ENCODE measurements at regions not wholly inside any gene's neighbourhood (a gene's known extent, or its start where the extent isn't known, plus 50 kb on each side); places are given as distances from the start of the nearest gene placed in this dataset.

DNA sequence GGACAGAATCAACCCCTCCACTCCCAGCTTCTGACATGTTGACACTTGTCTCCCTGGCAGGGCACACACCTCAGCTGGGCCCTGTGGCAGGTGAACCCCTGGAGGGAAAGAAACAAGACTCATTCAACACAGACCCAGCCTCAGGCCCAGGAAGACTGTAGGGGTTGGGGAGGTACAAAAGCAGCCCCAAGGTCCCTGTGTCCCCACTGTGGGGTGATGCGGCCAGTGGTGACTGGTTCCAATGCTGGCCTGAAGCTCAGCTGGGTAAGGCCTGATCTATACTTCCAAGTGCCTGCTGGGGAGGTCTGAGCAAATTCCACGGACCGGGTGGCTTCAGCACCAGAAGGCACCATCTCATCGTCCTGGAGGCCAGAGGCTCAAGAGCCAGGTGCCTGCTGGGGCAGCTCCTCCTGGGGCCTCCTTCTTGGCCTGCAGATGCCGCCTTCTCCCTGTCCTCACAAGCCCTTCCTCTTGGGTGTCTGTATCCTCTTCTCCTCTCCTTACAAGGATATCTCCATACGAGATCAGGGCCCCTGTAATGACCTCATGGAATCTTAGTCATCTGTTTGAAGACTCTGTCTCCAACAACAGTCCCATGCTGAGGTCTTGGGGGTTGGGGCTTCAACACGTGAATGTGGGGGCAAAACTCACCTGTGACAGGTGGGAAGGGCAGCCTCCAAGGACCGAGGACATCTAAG, 1492.1 kb downstream of the BRD1 start:
- ATAC-seq (ENCODE audit: low FRiP score) (no peak), DNase-seq (ENCODE audit: low spot score) (no peak)
- TF ChIP-seq, protein P1, sequence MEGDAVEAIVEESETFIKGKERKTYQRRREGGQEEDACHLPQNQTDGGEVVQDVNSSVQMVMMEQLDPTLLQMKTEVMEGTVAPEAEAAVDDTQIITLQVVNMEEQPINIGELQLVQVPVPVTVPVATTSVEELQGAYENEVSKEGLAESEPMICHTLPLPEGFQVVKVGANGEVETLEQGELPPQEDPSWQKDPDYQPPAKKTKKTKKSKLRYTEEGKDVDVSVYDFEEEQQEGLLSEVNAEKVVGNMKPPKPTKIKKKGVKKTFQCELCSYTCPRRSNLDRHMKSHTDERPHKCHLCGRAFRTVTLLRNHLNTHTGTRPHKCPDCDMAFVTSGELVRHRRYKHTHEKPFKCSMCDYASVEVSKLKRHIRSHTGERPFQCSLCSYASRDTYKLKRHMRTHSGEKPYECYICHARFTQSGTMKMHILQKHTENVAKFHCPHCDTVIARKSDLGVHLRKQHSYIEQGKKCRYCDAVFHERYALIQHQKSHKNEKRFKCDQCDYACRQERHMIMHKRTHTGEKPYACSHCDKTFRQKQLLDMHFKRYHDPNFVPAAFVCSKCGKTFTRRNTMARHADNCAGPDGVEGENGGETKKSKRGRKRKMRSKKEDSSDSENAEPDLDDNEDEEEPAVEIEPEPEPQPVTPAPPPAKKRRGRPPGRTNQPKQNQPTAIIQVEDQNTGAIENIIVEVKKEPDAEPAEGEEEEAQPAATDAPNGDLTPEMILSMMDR (IDR thresholded peaks at IDR 0.05) = no peak

DNA sequence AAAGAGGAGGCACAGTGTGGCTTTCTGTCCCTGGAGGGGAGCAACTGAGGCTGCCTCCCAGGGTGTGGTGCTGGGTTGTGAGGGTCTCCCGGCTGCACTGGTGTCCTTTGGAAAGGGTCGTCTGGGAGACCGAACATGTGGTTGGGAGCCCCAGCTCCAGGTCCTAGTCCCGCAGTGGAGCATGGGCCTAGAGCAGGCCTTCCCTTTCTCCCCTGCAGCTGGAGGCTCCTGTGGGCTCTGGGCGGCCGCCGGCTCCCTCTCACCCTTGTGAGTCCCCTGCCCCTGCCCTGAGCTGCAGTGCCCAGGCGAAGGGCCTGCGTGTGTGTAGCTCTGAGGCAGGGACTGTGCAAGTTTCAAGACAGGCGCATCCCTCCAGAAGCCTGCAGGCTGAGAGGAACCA, 1492.7 kb downstream of the BRD1 start:
- DNase-seq (ENCODE audit: low spot score) = no peak
- TF ChIP-seq, protein P1 (IDR thresholded peaks at IDR 0.05) = no peak
- no peak for ATAC-seq (ENCODE audit: low FRiP score)

DNA sequence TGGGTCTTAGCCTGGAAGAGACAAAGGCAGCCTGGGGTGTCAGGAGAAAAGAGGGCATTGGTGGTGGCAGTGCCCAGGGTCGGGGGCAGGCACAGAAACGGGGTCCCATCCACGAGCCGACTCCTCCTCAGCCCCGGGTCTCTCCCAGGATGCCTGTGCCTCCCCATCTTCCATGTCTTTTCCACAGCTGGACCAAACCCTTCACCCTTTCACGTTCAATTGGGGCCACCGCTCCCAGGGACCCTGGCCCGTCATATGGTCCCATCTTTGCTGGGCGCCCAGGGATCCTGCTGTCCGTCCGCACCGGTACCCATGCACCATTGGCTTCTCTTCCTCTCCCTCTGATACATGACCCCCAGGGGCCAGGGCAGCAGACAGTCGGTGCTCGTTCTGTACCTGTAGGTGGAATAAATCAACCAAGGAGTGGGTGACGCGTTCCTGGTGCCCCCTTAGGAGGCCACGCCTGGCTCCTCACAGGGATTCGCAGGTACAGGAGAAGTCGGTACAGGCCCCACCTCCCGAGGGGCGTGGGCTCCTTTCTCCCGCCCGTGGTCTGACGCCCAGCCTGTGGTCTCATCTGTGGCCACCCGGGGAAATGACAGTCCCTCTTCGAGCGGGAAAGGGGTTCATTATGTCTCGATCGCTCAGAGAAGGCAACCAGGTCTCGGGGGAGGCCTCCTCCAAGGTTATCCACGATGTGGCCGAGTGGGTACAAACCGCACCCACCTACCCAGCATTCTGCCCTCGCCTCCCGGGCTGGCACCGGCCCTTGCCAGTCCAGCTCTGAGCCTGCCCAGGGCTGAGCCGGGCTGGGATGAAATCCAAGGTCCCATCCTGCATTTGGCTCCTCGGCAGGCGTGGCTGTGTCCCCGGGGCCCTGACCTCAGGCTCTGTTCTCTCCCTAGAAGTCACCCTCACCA, 1493.6 kb downstream of the BRD1 start:
- TF ChIP-seq, protein P1 (IDR thresholded peaks at IDR 0.05) = no peak
- ATAC-seq (ENCODE audit: low FRiP score) = no peak
- DNase-seq (ENCODE audit: low spot score) = no peak

DNA sequence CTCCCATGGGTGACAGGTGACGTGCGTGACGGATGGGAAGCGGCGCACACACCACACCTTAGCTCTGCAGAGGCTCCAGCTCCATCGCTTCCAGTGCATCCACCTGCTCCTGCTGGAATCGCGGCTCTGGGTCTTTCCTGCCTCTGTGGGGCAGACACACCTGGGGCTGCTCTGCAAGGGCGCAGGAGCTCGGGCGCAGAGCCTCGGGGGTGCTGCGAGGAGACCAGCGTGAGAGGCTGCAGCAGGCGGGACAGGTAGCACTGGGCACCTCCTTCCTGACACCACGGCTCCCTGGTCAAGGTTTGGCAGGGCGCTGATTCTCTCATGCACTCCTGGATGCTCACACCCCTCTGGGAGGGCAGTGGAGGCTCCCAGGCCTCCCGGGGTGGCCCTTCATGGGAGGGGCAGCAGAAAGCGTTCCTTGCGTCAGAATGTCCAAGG, 1494.3 kb downstream of the BRD1 start:
- TF ChIP-seq, protein P1 (IDR thresholded peaks at IDR 0.05) = no peak
- DNase-seq (ENCODE audit: low spot score) = no peak
- ATAC-seq (ENCODE audit: low FRiP score) = no peak

DNA sequence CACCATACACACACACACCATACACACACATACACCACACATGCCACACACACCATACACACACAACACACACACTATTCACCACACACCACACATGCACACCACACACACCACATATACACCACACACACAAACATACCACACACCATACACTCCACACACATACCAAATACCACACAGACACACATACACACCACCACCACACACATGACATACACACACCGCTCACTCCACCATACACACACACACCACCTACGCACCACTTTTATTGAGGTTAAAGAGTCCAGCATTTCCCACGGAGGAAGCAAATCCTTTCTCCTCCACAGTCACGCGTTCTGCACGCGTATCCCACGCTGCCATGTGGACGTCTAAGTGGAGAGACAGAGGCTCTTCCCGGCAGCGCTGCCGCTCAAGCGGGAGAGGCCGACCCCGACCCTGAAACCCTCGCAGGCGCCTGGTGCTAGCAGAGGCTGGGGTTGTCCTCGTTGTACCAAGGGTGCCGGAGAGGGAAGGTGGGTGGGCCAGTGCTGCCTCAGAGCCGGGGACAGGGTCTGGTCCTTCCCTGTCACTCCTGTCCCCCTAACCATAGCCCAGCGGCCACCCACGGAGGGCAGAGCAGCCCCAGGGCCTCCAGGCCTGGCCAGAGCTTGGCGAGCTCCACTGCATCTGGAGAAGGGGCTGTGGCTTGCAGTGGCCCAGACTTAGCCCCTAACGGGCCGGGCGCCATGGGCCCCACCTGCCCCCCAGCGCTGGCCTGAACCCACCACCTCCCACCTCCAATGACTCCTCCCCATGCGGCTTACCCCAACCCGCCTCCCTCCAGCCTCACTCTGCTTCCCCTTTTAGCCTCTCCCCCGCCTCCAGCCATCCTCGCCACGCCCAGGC, 1495.0 kb downstream of the BRD1 start:
- no peak for ATAC-seq (ENCODE audit: low FRiP score)
- TF ChIP-seq, protein P1 (IDR thresholded peaks at IDR 0.05) = no peak
- no peak for DNase-seq (ENCODE audit: low spot score)

DNA sequence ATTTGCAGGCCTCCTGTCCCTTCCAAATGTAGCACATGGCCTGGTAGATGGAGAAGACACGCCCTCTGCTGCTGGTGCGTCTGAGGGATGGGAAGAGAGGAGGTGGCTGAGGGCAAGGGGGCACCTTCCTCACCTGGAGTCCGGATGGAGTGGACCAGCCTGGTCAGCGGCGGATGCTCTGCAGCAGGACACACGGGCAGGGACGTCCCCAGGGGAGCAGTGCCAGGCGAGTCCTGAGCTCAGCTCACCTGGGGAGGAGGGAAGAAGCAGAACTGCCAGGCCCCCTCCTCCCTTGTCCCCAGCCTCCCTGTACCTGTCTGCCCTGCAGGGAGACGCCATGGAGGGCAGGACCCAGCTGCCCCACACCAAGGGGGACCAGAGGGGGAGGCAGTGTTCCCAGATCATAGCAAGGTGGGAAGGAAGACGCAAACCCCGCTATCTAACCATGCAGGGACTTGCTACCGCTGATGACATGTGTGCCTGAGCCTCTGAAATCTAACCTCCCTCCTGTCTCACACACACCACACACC, 1495.9 kb downstream of the BRD1 start:
- ATAC-seq (ENCODE audit: low FRiP score) (no peak), DNase-seq (ENCODE audit: low spot score) (no peak)
- TF ChIP-seq, protein P1 (IDR thresholded peaks at IDR 0.05) = no peak

Measured in omental fat pad (tissue), 3 donors.